ENCODE measurements at regions not wholly inside any gene's neighbourhood (a gene's known extent, or its start where the extent isn't known, plus 50 kb on each side); places are given as distances from the start of the nearest gene placed in this dataset.

DNA sequence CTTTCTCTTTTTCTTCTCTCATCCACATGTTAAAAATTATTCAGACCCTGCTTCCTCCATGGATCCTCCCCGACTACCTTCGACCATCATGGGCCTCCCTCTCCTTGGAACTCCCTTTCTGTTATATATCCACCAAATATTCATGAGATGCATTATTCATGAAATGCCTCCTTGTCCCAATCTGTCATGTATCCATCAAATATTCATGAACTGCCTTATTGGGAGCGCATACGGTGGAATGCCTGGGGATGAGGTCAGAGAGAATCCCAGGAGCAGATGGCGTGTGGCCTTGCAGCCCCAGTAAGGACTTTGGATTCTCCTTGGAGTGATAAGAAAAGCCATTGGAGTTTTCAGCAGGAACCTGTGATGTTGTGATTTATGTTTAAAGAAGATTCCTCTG is 97.0 kb downstream of the NRN1 start:
- no peak overlapping the region for H3K4me3 ChIP-seq (ENCODE audit: low read depth, low read length)
- TF ChIP-seq, protein P1, sequence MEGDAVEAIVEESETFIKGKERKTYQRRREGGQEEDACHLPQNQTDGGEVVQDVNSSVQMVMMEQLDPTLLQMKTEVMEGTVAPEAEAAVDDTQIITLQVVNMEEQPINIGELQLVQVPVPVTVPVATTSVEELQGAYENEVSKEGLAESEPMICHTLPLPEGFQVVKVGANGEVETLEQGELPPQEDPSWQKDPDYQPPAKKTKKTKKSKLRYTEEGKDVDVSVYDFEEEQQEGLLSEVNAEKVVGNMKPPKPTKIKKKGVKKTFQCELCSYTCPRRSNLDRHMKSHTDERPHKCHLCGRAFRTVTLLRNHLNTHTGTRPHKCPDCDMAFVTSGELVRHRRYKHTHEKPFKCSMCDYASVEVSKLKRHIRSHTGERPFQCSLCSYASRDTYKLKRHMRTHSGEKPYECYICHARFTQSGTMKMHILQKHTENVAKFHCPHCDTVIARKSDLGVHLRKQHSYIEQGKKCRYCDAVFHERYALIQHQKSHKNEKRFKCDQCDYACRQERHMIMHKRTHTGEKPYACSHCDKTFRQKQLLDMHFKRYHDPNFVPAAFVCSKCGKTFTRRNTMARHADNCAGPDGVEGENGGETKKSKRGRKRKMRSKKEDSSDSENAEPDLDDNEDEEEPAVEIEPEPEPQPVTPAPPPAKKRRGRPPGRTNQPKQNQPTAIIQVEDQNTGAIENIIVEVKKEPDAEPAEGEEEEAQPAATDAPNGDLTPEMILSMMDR (IDR thresholded peaks at IDR 0.05; ENCODE audit: borderline replicate concordance, insufficient read depth, low read depth, low read length) = no peak

DNA sequence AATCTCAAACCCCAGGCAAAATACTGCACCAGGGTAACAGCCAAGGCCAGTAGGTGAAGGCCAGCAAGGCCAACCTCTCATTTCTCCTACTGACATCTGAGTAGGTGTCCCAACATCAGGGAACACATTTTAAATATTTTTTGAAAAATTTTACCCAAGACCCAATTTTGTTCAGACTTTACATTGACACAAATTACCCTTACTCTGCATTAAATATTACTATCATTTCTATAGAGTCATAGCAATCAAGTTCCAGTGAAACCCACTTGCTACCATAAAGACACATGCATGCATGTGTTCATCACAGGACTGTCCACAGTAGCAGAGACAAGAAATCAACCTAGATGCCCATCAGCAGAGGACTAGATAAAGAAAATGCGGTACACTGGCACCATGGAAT is 99.9 kb downstream of the NRN1 start:
- no peak overlapping the region for H3K4me3 ChIP-seq (ENCODE audit: low read depth, low read length)
- TF ChIP-seq, protein P1 (IDR thresholded peaks at IDR 0.05; ENCODE audit: borderline replicate concordance, insufficient read depth, low read depth, low read length) = no peak

DNA sequence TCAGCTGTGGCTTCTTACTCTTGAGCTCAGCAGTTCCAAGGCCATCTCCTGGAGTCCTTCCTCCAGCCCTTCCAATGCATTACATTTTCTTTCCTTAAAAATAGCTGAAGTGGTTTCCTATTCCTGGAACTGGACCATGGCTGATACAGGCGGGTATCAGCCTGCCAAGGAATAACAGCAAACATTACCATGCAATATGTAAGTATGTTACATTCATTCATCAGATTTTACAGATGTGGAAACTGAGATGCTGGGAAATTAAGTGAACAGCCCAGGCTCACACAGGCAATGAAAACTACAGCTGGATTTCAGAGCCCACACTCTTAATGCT is 100.4 kb downstream of the NRN1 start:
- no peak overlapping the region for H3K4me3 ChIP-seq (ENCODE audit: low read depth, low read length)
- TF ChIP-seq, protein P1 (IDR thresholded peaks at IDR 0.05; ENCODE audit: borderline replicate concordance, insufficient read depth, low read depth, low read length) = no peak

DNA sequence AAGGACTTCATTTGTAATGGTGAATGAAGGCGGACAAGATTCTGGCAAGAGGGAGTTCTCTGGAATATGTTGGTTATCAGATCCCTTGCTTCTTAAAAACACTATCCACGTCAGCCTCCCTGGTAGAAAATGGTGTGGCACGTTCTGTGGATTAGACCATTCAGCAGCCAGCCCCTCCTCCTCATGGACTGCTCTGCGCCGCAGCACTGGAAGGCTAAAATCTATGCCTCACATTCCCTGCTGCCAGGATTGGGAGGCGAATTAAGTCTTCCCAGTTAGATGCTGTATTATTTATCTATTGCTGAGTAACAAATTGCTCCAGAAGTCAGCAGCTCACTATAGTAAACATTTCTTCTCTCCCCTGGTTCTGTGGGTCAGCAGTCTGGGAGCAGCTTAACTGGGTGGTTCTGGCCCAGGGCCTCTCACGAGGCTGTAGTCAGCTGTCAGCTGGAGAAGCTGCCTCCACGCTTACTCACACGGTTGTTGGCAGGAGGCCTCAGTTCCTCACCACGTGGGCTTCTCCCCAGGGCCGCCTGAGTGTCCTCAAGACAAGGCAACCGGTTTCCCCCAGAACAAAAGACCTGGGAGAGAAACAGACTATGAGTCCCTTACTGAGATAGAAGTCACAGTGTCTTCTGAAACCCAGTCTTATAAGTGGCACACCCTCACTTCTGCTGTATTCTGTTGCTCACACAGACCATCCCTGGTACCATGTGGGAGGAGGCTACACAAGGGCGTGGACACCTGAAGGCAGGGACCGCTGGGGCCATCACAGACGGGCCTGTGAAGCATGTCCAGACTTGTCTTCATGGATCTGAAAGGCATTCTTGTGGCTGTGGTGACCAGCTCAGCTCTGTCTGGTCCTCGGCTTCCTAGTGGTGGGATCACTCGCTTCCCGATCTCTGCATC is 101.0 kb downstream of the NRN1 start:
- H3K4me3 ChIP-seq (ENCODE audit: low read depth, low read length) = no peak overlapping the region
- TF ChIP-seq, protein P1 (IDR thresholded peaks at IDR 0.05; ENCODE audit: borderline replicate concordance, insufficient read depth, low read depth, low read length) = no peak

DNA sequence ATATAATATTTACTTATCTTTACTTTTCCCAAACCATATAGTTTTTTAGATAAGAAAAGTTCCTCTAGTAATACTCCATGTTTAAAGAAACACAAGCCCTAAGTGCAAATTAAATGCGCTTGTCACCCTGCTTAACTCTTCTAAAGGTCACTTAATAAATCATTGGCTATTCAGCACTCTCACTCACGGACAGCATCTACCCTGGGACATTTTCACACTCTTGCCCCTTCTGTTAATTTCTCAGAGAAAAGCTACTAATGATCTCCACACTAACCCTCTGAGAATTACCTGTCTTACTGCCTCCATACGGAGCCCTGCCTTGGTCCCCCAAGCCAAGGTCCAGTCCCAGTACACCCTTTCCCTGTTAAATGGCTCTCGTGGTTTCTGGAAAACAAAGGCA is 102.2 kb downstream of the NRN1 start:
- TF ChIP-seq, protein P1 (IDR thresholded peaks at IDR 0.05; ENCODE audit: borderline replicate concordance, insufficient read depth, low read depth, low read length) = no peak
- H3K4me3 ChIP-seq (ENCODE audit: low read depth, low read length) = no peak overlapping the region

DNA sequence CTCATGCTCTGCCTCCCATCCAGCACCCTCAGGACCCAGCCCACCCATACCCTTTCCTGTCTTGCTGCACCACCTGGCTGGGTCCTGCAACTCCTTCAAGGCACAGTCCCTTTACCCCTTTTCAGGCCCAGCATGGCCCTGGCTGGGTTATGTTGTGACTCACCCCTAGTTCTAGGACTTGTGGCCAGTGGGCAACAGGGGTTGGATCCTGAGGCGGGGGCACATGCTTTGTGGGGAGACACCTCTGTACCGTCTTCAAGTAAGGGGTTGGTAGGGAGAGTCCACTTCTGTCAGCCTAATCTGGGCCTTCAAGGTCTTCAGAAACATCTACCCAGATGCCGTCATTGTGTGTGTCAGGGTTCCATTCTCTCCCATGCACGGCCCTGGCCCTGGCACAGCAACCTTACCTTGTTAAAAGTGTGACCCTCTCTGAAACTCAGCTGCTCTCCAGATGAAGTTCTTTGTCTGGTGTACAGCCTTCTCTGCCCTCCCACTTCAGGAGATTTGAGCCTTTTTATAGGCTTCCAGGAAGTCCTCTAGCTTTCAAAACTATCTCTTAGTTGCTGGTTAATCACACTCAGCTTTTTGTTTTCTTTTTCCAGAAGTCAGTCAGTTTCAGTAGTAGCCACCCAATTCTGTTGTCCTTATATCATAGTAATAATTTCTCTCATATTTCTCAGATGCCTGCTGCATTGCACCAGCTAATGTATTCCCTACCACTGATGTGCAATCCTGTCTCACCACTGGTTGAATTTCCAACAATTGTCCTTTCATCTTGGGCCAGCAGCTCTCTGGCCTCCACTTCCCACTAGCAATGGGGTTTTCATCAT is 107.3 kb downstream of the NRN1 start:
- TF ChIP-seq, protein P1 (IDR thresholded peaks at IDR 0.05; ENCODE audit: borderline replicate concordance, insufficient read depth, low read depth, low read length) = no peak
- H3K4me3 ChIP-seq (ENCODE audit: low read depth, low read length) = no peak overlapping the region
